H1 (cell line): ENCODE measurements at regions not wholly inside any gene's neighbourhood (a gene's known extent, or its start where the extent isn't known, plus 50 kb on each side); places are given as distances from the start of the nearest gene placed in this dataset.

Source experiments
- TF ChIP-seq, protein P1 (sequence below): fragments of 300-600 bp; sonication (generic); IDR thresholded peaks from 2 replicates; pipeline ENCODE4 v1.7.1; 2012; ENCODE audit warnings: low read length, moderate library complexity, mild to moderate bottlenecking, inconsistent platforms; ENCODE audit not compliant: insufficient replicate concordance

DNA sequence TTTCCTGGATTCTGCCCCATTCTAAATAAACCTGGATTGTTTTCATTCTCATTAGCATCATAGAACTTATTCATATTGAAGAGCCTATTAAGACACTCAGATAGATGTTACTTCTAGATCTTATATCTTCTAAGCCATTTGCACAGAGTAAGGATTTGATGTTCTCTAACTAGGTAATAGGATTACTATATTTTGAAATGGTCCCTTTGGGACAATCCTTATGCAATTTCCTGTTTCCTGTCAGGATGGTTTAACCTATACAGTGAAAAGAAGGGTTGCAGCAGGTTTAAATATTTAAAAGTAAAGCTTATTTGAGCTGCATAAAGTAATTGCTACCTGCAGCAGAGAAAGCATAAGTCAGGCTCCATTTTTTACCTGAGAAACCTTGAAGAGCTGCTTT lies 860.1 kb downstream of the TFAP2A start (continued):
- TF ChIP-seq, protein P1, sequence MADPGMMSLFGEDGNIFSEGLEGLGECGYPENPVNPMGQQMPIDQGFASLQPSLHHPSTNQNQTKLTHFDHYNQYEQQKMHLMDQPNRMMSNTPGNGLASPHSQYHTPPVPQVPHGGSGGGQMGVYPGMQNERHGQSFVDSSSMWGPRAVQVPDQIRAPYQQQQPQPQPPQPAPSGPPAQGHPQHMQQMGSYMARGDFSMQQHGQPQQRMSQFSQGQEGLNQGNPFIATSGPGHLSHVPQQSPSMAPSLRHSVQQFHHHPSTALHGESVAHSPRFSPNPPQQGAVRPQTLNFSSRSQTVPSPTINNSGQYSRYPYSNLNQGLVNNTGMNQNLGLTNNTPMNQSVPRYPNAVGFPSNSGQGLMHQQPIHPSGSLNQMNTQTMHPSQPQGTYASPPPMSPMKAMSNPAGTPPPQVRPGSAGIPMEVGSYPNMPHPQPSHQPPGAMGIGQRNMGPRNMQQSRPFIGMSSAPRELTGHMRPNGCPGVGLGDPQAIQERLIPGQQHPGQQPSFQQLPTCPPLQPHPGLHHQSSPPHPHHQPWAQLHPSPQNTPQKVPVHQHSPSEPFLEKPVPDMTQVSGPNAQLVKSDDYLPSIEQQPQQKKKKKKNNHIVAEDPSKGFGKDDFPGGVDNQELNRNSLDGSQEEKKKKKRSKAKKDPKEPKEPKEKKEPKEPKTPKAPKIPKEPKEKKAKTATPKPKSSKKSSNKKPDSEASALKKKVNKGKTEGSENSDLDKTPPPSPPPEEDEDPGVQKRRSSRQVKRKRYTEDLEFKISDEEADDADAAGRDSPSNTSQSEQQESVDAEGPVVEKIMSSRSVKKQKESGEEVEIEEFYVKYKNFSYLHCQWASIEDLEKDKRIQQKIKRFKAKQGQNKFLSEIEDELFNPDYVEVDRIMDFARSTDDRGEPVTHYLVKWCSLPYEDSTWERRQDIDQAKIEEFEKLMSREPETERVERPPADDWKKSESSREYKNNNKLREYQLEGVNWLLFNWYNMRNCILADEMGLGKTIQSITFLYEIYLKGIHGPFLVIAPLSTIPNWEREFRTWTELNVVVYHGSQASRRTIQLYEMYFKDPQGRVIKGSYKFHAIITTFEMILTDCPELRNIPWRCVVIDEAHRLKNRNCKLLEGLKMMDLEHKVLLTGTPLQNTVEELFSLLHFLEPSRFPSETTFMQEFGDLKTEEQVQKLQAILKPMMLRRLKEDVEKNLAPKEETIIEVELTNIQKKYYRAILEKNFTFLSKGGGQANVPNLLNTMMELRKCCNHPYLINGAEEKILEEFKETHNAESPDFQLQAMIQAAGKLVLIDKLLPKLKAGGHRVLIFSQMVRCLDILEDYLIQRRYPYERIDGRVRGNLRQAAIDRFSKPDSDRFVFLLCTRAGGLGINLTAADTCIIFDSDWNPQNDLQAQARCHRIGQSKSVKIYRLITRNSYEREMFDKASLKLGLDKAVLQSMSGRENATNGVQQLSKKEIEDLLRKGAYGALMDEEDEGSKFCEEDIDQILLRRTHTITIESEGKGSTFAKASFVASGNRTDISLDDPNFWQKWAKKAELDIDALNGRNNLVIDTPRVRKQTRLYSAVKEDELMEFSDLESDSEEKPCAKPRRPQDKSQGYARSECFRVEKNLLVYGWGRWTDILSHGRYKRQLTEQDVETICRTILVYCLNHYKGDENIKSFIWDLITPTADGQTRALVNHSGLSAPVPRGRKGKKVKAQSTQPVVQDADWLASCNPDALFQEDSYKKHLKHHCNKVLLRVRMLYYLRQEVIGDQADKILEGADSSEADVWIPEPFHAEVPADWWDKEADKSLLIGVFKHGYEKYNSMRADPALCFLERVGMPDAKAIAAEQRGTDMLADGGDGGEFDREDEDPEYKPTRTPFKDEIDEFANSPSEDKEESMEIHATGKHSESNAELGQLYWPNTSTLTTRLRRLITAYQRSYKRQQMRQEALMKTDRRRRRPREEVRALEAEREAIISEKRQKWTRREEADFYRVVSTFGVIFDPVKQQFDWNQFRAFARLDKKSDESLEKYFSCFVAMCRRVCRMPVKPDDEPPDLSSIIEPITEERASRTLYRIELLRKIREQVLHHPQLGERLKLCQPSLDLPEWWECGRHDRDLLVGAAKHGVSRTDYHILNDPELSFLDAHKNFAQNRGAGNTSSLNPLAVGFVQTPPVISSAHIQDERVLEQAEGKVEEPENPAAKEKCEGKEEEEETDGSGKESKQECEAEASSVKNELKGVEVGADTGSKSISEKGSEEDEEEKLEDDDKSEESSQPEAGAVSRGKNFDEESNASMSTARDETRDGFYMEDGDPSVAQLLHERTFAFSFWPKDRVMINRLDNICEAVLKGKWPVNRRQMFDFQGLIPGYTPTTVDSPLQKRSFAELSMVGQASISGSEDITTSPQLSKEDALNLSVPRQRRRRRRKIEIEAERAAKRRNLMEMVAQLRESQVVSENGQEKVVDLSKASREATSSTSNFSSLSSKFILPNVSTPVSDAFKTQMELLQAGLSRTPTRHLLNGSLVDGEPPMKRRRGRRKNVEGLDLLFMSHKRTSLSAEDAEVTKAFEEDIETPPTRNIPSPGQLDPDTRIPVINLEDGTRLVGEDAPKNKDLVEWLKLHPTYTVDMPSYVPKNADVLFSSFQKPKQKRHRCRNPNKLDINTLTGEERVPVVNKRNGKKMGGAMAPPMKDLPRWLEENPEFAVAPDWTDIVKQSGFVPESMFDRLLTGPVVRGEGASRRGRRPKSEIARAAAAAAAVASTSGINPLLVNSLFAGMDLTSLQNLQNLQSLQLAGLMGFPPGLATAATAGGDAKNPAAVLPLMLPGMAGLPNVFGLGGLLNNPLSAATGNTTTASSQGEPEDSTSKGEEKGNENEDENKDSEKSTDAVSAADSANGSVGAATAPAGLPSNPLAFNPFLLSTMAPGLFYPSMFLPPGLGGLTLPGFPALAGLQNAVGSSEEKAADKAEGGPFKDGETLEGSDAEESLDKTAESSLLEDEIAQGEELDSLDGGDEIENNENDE = no peak
